ENCODE measurements at regions not wholly inside any gene's neighbourhood (a gene's known extent, or its start where the extent isn't known, plus 50 kb on each side); places are given as distances from the start of the nearest gene placed in this dataset.

- DNase-seq, result no peak
These were observed 75.8 kb downstream of the DAD1 start for GRCh38 chr14:22513066-22513812.

- no peak for DNase-seq
These were observed 76.8 kb downstream of the DAD1 start for GRCh38 chr14:22512106-22512814.

DNA sequence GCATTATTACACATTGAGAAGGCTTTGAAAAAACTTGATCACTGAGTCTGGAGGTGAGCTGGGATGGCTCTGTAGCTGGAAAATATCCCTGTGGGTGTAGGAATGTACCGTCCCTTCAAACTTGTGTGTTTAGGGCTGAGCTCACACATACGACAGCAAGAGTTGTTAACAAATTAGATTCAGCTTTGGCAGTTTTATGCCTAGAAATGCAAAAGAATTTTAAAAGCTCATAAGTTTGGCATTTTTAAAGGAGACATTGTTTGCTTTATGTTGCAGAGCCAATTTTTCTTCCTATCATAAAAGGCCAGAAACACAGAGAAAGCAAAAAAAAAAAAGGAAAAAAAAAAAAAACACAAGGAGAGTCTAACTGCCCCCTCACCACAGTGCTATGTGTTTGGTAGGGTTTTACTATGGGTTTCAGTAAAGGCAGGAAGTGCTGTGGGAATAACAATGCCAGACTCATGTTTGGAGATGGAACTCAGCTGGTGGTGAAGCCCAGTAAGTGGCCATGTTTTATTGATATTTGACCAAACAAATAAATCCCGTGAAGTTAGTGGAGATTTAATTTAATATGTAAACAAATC is 78.4 kb downstream of the DAD1 start:
- no peak for DNase-seq

DNA sequence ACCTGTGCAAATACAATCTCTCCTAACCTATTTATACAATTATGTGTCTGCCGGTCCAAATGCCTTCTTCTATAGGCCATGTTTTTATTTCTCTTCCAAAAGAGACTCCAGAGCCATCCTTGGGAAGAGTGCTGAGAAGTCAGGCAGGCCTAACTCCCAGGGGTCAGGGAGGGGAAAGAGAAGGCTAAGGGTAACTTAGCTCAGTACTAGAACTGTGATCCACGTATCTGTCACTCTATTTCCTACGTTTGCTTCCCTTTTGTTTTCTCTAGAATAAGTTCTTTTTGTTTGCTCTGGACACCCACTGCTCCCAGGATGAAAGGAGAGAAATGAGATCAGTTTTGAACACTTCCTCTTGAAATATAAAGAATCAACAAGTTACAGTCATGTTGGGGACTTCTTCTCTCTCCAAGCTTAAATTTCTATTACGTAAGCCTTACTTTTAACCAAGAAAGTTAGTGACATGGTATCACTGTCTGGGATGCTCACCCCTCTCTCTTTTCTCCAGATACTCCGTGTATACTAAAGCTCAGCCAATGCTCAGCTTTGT is 79.2 kb downstream of the DAD1 start:
- DNase-seq, result no peak

- no peak for DNase-seq
These were observed 79.9 kb downstream of the DAD1 start for GRCh38 chr14:22509036-22509709.

- DNase-seq, result no peak
These were observed 80.4 kb downstream of the DAD1 start for GRCh38 chr14:22508662-22509035.

DNA sequence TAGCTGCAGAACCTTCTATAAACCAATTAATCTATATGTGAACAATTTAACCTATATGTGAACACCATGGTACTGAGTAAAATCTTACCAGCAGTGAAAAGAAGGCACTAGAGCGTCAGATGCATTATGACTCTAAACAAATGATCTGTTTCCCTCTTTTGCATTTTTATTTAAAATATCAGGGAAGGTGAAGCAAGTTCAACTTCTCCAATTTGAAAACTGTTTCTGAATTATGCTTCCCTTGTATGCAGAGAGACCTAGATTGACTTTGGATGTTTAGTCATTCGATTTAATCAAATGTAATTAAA is 80.9 kb downstream of the DAD1 start:
- no peak for DNase-seq

DNA sequence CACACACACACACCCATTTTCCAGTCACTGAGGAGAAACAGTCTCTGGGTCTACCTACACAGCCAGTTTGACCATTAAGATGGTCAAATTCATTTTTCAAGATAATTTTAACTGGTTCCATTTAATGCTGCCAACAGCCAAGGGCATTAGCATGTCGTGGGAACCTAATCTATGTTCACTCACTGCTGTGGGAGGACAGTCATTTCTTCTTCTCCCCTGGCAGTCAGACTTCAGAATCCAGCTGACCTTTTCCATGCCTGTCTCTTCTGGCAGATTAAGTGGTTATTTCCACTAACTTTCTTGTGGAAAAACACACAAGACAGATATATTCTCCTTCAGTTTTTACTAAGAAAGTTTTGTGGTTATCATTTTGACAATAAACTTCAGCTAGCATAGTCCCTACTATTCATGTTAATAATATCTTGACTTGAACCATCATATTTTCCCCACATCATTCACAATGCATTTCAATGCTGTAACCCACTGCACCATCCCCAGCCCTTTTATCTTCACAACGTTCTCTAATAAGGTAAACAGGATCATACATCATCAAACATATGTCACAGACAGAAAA is 82.2 kb downstream of the DAD1 start:
- no peak for DNase-seq

DNA sequence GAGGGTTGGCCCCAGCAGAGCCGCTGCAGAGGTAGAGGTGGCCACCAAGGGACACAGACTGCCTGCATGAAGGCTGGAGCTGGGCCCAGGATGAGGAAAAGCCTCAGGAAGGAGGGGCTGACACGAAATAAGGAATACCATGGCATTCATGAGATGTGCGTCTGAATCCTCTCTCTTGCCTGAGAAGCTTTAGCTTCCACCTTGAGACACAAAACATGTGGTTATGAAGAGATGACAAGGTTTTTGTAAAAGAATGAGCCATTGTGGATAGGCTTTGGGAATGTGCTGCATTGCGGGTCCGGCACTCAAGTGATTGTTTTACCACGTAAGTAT is 82.7 kb downstream of the DAD1 start:
- no peak for DNase-seq

DNA sequence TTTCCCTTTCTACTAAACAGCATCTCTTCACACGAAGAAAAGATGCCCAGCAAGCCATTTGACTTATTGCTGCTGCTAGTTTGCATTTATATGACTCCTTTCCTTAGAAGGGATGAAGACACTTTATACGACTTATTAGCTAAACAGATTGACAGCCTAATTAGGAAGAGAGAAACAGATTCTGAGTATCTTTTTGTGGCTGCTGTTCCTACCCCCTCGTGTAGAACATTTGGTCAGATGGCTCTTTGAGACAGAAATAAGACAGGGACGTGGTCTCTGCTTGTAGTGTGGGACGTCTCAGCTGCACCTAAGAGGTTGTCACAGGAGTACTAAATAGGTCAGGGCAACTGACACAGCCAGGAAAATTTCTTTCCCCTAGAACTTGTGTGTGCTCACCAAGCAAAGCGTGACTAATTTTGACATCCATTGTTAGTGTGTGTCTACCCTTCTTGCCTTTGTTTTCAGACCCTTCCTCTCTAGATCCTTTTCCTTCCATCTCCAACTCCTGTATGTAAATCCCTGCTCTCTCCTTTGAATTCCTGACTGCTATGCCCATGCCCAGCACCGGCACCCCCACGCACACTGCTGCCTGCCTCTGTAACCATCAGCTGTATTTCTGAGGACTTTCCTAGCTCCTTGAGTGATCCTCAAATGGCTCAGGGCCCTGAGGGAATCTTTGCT is 83.2 kb downstream of the DAD1 start:
- no peak for DNase-seq

DNA sequence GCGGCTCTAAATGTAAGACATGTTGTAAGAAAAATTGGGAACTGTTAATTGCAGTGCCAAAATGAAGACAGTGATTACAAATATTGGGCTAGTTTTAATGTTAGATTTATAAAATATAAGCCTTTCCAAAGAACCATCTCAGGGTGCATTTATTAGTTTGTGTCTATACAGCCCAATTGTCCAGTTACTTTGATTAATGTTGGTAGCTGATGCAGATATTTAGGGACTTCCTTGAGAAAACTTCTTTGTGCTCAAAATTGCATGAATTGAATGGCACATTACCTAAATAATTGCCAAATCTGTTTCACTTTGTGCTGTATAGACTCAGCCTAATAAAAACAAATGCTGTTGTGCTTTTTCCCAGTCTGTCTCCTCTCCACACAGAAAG is 83.7 kb downstream of the DAD1 start:
- DNase-seq, result no peak

DNA sequence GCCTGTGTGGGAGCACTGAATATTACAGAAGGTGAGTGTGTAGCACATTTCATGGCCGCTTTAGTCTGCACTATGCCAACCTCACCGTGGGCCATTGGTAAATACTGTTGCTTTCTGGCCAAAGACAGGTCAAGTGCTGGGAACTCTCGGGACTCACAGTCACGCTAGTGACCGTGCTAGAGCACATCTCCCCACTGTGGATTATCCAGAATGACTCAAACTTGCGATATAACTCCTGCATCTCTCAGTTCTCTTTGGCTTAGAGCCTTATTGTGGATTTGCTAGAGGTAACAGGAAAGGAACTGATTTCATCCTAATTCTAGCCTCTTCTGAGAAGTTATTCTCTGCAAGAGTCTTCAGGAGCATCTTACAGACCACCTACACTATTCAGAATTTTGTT is 86.5 kb downstream of the DAD1 start:
- no peak for DNase-seq

- no peak for DNase-seq
These were observed 87.0 kb downstream of the DAD1 start for GRCh38 chr14:22502007-22502406.

GRCh38 chr14:22500954-22501726 is 87.9 kb downstream of the DAD1 start:
- no peak for DNase-seq

GRCh38 chr14:22500525-22500924 is 88.5 kb downstream of the DAD1 start:
- DNase-seq, result no peak

DNA sequence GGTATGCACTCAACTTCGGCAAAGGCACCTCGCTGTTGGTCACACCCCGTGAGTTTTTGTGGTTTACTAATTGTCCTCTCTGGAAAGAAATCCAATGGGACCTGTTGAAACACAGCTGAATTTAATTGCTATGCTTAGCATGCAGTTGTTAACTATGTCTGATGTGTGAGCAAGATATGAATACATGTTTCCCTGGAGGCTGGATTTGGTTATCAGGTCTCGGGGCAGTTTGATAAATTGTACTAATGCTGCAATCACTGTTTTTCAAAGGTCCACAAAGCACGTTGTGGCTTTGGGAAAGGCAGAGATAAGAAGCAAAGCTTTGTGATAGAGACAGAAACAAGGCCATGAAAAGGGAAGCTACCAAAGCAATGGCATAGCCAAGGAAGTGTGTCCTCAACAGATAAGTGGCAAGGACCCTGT is 91.3 kb downstream of the DAD1 start:
- no peak for DNase-seq

DNA sequence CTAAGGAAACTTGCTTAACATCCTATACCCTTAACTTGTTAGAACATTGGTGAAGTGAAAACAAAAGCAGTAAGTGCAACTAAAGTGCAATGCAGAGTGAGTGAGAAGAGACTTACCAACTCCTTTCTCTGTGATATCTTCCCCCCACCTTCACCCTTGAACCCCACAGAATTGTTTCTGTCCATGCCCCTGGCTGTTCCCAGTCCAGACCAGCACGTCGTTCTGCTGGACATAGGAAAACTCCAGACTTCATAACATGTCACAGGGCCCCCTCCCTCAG is 91.9 kb downstream of the DAD1 start:
- no peak for DNase-seq

GRCh38 chr14:22494486-22495135 is 94.4 kb downstream of the DAD1 start:
- no peak for DNase-seq

DNA sequence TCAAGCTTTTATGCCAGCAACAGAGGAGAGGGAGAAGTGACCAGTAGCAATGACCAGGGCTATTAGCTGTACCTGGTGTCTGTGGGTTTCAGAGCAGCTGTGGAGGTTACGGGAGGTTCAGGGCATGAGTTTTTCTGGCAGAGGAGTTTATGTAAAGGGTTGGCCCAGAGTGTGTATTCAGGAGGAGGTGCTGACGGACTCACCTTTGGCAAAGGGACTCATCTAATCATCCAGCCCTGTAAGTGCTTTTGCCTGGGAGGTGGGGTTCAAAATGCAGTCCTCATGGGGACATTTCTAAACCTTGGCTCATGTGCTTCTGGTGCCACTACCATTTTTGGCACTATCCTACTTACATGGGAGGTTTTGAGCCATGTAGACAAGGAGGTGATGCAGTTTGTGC is 95.3 kb downstream of the DAD1 start:
- DNase-seq, result no peak

- DNase-seq, result no peak
These were observed 96.1 kb downstream of the DAD1 start for GRCh38 chr14:22492622-22493542.

Measured in activated CD8-positive, alpha-beta memory T cell treated with anti-CD3 and anti-CD28 coated beads, Interleukin-2, amount 50 U/mL, for 48 hours (primary cell).